GM08714 (cell line): ENCODE measurements at regions not wholly inside any gene's neighbourhood (a gene's known extent, or its start where the extent isn't known, plus 50 kb on each side); places are given as distances from the start of the nearest gene placed in this dataset.

Experiments
- H3K4me3 ChIP-seq: fragments of 200-500 bp; sonication (Bioruptor generic); 2 replicates; pipeline ENCODE4 v1.5.1; 2014; ENCODE audit warnings: mild to moderate bottlenecking, low read length, inconsistent platforms
- ZNF274 ChIP-seq: IDR thresholded peaks from 2 replicates; pipeline ENCODE4 v1.6.1; 2012; ENCODE audit warnings: mild to moderate bottlenecking, low read depth, low read length

DNA sequence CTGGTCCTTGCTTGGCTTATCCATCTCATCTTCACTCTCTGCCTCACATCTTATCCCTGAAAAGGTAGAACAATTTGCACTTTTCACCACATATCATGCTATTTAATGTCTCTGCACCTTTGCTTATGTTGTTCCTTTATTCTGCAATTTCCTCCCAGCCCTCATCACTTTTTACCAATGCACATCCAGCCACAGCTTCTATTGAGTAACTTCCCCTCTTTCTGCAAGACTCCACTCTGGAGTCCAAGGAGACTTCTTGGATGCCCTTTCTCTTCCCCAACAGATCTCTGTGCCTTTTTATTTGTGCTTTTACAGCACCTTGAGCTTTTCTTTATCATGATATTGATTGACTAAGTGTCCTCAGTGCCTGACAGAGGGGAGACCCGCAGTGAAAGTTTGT, 797.1 kb downstream of the VRK1 start:
- no peak for TF ChIP-seq ZNF274
- H3K4me3 ChIP-seq = no peak overlapping the region

GRCh38 chr14:97602438-97603117, 805.4 kb downstream of the VRK1 start:
- TF ChIP-seq ZNF274 = no peak
- no peak overlapping the region for H3K4me3 ChIP-seq

- no peak for TF ChIP-seq ZNF274
- H3K4me3 ChIP-seq = no peak overlapping the region
These were observed 806.0 kb downstream of the VRK1 start for GRCh38 chr14:97603201-97603600.

DNA sequence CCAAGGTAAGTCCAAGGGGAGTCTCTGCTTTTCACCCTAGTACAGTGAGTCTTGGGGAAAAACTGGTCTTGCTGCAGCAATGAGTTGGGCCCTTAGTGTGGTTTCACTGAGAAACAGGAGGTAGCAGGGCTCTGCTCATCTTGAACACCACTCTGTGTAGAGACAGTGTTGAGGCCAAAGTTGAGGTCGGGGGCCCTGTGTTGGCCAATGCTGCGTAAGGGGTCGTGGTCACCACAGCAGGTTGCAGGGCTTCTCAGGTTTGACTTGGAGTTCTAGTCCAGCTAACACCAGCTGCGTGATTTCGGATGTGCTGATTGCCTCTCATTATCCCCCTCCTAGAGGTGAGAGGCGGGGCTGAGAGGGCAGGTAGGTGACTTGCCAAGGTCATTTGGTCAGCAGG, 807.5 kb downstream of the VRK1 start:
- H3K4me3 ChIP-seq = no peak overlapping the region
- TF ChIP-seq ZNF274 = no peak

- no peak overlapping the region for H3K4me3 ChIP-seq
- TF ChIP-seq ZNF274 = no peak
These were observed 821.2 kb downstream of the VRK1 start for GRCh38 chr14:97618401-97618800.

DNA sequence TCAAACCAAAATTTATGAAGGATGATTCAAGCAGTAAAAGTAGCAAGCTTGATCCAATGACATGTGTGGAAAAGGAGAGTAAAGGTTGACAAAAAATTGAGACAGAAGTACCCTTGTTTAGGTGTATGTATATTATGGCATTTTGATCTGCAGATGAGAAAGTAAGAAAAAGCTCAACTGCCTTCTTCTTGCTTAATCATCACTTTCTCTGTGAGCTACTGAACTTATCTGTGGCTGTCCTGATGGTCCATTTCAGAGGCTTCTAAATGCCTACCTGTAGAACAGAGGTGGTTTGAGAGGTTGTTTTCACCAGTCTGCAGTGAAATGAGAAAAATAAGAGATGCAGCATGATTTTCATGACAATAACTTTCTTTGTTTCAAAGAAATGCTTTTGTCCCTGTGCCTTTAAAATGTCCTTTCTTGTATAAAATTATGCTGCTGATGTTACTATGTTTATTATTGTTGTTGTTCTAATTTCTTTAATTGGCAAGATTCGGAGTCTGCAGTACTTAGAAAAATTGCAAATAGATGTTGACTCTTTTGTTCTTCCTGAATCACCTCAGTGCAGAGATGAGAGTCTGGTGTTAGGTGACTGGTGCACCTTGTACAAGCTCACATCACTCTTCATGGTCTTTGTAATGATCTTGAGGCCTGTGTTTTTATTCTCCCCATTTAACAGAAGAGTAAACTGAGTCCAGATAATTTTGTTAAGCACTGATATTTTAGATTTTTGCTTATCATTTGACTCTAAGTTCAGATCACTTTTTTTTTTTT, 821.9 kb downstream of the VRK1 start:
- TF ChIP-seq ZNF274 = no peak
- no peak overlapping the region for H3K4me3 ChIP-seq

DNA sequence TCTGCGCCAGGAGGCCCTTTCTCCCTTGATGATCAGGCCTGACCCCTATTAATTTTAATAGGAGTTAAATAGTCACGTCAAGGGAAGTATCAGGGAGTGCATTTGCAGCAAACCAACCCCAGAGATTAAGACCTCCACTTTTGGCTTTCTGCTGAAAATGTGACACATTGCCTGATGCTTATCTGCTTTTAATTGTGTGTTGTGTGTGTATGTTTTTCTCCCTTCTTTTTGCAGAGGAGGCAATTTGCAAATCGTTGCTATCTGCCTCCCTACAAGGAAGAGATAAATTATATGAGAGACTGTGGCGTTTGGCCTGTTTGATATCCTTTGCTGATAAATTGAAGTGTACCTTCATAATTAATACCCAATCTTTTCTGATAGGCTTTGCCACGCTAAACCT, 822.9 kb downstream of the VRK1 start:
- H3K4me3 ChIP-seq = no peak overlapping the region
- no peak for TF ChIP-seq ZNF274

DNA sequence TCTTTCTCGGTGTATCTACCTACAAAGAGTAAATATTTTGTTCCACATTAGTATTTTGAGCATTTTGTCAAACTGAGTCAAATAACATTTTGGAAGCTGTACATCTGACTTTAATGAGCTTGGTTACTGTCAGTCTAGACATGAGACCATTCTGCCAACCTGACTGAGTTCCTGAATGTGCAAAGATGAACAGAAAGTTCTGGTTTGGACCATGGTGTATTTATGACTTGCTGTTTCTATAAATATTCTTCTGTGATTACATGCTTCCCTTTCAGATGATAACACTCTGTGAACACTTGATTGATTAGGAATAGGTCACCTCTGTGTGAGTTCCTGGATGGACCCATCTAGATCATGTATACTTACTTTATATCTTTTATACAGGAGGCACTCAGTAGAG, 827.8 kb downstream of the VRK1 start:
- TF ChIP-seq ZNF274 = no peak
- H3K4me3 ChIP-seq = no peak overlapping the region

DNA sequence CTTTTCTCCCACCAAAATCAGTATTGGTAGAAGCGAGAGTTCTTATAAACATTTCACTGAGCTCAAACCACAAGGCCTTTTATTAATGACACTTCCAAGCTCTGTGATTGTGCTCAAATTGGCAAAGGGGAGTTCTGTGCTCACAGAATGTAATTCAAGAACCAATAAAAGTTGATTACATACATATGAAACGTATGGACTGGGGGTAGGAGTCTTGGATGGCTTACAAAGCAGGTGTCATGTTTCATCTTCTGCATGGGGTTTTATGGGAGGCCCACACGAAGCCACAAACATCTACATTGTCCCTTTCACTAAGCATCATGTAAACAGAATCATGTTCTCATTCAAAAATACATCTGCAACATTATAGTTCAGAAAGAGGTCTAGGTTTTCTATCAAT, 828.3 kb downstream of the VRK1 start:
- TF ChIP-seq ZNF274 = no peak
- no peak overlapping the region for H3K4me3 ChIP-seq

- H3K4me3 ChIP-seq = no peak overlapping the region
- no peak for TF ChIP-seq ZNF274
These were observed 828.9 kb downstream of the VRK1 start for GRCh38 chr14:97626088-97626487.

DNA sequence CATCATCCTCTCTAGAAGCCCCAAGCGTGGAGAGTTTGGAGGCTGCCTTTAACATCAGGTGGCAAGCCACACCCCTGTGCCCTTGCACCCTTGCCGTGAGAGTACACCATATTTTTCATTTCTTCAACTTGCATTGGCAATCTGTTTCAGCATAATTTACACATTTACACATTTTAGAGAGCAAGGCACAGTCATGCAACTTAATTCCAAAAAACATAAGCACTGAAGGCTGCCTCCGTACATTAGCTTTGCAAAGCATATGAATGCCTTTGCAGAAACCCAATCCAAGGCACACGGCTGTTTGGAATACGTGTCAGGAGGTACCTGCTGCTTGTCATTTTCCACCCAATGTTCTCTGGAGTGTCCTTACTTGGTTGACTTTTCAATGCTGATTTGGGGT, 833.1 kb downstream of the VRK1 start:
- TF ChIP-seq ZNF274 = no peak
- H3K4me3 ChIP-seq = no peak overlapping the region

DNA sequence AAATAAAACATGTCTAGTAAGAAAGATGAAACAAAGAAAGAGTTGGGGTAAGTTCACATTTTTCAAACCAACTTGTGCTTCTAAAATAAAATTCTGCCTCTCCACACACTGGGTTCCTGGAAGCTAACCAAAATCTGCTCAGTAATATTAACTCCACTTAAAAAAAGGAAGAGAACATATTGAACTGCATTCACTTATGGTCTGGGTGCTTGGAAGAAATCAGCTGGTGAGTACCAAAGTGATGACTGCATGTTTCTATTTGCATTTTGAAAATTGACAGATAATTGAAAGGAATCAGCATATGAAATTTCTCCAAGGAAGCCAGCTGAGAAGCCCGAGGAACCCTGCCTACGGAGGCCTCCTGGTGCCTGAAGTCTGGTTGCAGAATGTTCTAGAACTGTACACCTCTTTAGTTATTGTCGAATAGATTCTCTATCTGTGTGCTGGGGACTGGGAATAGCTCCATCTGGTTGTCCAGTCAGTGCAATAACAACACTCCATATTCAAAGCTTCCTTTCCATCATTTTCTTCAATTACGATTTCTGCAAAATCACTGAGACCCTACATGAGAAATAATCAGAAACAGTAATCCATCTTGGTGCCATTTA, 836.1 kb downstream of the VRK1 start:
- H3K4me3 ChIP-seq = no peak overlapping the region
- no peak for TF ChIP-seq ZNF274

GRCh38 chr14:97634751-97635150, 837.6 kb downstream of the VRK1 start:
- TF ChIP-seq ZNF274 = no peak

DNA sequence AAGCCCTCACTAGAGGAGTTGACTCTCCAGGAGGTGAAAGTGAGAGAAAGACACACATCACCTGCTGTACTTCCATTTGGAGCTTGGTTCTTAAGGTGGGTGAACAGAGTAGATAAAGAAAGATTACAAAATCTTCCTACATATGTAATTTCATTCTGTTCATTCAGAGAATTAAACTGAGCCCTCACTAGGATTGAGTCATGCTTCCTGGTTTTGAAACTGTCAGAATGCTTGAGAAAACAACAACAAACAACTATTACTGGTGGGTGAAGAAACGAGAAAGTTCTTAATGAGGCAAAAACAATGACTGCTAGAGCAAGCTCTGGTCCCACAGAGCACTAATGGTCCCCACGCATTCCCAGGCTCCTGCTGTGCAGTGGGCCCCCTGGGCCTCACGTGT, 841.7 kb downstream of the VRK1 start:
- H3K4me3 ChIP-seq = no peak overlapping the region
- TF ChIP-seq ZNF274 = no peak

More at GRCh38 chr14:97634751-97635150, 837.6 kb downstream of the VRK1 start:
- no peak overlapping the region for H3K4me3 ChIP-seq

DNA sequence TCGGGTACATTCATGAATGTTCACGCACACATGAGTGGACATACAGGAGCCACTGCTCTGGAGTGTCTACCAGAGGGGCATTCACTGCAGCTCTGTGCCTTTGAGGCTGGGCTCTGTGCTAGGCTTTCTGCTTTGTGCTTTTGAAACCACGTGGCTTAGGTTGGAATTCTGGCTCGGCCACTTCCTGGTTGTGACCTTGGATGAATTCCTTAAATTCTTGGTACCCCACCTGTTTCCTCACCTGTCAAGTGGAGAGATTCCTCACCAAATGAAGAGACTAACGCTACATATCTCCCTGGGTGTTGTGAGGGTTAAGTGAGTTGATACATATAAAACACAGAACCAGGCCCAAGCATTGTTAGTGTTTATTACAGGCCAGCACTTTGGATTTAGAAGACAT, 842.8 kb downstream of the VRK1 start:
- no peak overlapping the region for H3K4me3 ChIP-seq
- TF ChIP-seq ZNF274 = no peak
